Omental fat pad (tissue), 3 donors: ENCODE measurements at regions not wholly inside any gene's neighbourhood (a gene's known extent, or its start where the extent isn't known, plus 50 kb on each side); places are given as distances from the start of the nearest gene placed in this dataset.

Experiments
- ATAC-seq: fragments of 150-250 bp; one replicate; pipeline ENCODE4 v1.9.1; 2016; ENCODE audit warnings: mild to moderate bottlenecking, moderate library complexity; ENCODE audit not compliant: low FRiP score
- DNase-seq: peaks from one replicate; pipeline ENCODE4 v3.0.0-alpha.2; 2019; ENCODE audit warnings: low spot score
- CTCF ChIP-seq, 3 donors: fragments of 450-650 bp; IDR thresholded peaks; one replicate each; pipeline ENCODE4 v1.5.1; 2016 to 2017; ENCODE audit warnings: antibody characterized with exemption in 3 of 3, mild to moderate bottlenecking in 3 of 3, moderate library complexity in 2 of 3

GRCh38 chr12:89781946-89782550 lies 73.4 kb upstream of the ATP2B1 start:
- DNase-seq, result no peak
- ATAC-seq, result no peak

DNA sequence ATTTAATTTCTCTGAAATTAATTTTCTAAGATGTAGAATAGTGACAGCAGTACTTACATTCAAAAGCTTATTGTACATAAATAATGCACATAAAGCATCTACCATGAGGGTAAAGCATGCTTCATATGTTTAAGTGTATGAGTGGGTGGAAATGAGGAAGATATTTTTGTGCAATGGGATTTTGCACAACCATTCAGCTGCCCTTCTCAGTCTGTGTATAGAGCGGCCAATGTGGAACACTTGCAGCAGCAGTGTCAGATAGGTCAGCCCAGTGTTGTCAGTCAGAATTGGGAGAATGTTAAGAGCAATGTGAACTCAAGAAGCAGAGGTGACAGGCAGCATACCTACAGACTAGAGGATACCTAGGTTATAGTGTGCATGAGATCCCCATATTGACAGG lies 72.5 kb upstream of the ATP2B1 start:
- ATAC-seq, result no peak
- DNase-seq, result no peak
- TF ChIP-seq CTCF (IDR thresholded peaks at IDR 0.05), result no peak

More at GRCh38 chr12:89781946-89782550, 73.4 kb upstream of the ATP2B1 start:
- no peak for TF ChIP-seq CTCF (IDR thresholded peaks at IDR 0.05)

GRCh38 chr12:89779090-89779489 lies 70.5 kb upstream of the ATP2B1 start:
- TF ChIP-seq CTCF (IDR thresholded peaks at IDR 0.05), result no peak
- DNase-seq (no peak), ATAC-seq (no peak)

DNA sequence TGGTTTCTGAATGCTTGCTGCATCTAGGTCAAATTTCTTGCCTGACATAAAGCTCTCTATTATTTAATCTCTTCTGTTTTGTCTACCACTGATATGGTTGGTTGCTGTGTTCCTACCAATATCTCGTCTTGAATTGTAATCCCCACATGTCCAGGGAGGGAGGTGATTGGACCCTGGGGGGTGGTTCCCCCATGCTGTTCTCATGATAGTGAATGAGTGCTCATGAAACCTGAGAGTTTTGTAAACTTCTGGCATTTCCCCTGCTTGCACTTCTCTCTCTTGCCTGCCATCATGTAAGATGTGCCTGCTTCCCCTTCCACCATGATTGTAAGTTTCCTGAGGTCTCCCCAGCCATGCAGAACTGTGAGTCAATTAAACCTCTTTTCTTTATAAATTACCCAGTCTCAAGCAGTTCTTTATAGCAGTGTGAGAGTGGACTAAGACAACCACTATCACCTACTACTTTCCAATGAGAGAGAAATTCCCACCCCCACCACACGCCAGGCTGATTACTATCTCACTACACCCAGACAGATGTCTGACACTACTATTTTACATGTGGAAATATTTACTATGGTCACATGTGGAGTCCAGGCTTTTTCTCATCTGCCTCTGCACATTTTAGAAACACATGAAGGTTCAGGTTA lies 69.2 kb upstream of the ATP2B1 start:
- no peak for TF ChIP-seq CTCF (IDR thresholded peaks at IDR 0.05)
- ATAC-seq, result no peak
- no peak for DNase-seq

- DNase-seq (no peak), ATAC-seq (no peak)
- no peak for TF ChIP-seq CTCF (IDR thresholded peaks at IDR 0.05)
Observed at GRCh38 chr12:89775986-89776365, 67.3 kb upstream of the ATP2B1 start.

DNA sequence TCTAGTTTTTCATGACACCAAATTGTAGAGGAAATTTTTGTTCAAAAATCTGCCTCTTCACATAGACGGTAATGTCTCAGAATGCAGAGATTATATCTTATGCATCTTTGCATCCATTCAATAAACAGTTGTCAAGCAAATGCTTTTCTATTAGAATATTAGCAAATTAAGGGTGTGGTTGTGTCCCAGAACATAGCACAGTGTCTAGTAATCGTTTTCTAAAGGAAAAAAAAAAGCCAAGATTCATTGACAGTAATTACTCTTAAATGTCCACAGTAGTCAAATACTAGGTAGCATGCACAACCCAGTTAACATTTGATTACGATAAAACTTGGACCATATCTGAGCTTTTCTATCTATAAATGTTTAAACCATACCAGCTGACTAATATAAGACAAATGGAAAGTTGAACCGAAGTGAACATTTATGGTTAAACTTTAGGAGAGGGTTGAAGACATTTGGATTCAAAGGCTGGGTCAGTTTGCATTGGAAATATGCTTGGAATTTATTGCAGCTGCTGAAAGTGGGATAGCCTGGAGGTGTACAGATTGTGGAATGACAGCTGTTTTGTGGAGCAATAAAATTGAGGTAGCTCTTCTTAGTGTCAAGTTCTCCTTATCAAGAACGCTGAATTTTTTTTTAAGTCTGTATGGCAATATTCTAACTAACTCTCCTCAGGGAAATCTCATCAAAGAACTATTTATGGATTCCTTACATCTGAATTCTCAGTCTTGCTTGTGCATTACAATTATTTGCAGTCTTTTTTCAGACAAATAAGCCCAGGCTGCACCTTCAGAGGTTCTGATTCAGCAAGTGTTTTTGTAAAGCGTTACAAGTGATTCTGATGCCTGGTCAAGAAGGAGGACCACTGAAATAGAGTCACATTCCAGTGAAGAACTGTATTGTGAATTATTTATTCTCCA lies 66.7 kb upstream of the ATP2B1 start:
- DNase-seq (no peak), ATAC-seq (no peak)
- no peak for TF ChIP-seq CTCF (IDR thresholded peaks at IDR 0.05)
